ENCODE measurements at regions not wholly inside any gene's neighbourhood (a gene's known extent, or its start where the extent isn't known, plus 50 kb on each side); places are given as distances from the start of the nearest gene placed in this dataset.

- TF ChIP-seq CHD7 (IDR thresholded peaks at IDR 0.05; ENCODE audit: insufficient replicate concordance, low read length): no peak
- no peak for TF ChIP-seq SP4 (IDR thresholded peaks at IDR 0.05; ENCODE audit: low read length)
- TF ChIP-seq SRF (IDR thresholded peaks at IDR 0.05; ENCODE audit: low read depth, low read length): no peak
Observed at GRCh38 chr14:58901826-58902225, 264.1 kb downstream of the DACT1 start (continued).
